DOHH2 (cell line): ENCODE measurements at regions not wholly inside any gene's neighbourhood (a gene's known extent, or its start where the extent isn't known, plus 50 kb on each side); places are given as distances from the start of the nearest gene placed in this dataset.

ENCODE experiments used
- H3F3A ChIP-seq: fragments of 200-600 bp; sonication (generic), shearing (Covaris generic); 2 replicates; pipeline ENCODE4 v1.6.0; 2016; ENCODE audit warnings: antibody characterized with exemption, mild to moderate bottlenecking; ENCODE audit not compliant: control insufficient read depth, insufficient read depth
- H3K27ac ChIP-seq: fragments of 200-600 bp; sonication (generic); 2 replicates; pipeline ENCODE4 v1.5.1; 2014; ENCODE audit warnings: low read depth, mild to moderate bottlenecking, low read length, moderate library complexity
- H3K27me3 ChIP-seq: fragments of 200-600 bp; sonication (generic); 2 replicates; pipeline ENCODE4 v1.6.1; 2014; ENCODE audit warnings: mild to moderate bottlenecking, low read length, mixed read lengths; ENCODE audit not compliant: control insufficient read depth
- H3K36me3 ChIP-seq: fragments of 200-600 bp; sonication (generic); 2 replicates; pipeline ENCODE4 v1.6.1; 2014; ENCODE audit warnings: mild to moderate bottlenecking, low read length, moderate library complexity, mixed read lengths; ENCODE audit not compliant: control insufficient read depth
- H3K4me1 ChIP-seq: fragments of 200-600 bp; sonication (generic); 2 replicates; pipeline ENCODE4 v1.6.1; 2014; ENCODE audit warnings: mild to moderate bottlenecking, low read length, mixed read lengths; ENCODE audit not compliant: control insufficient read depth
- H3K4me2 ChIP-seq: fragments of 200-600 bp; sonication (generic); 2 replicates; pipeline ENCODE4 v1.6.0; 2014; ENCODE audit warnings: mild to moderate bottlenecking, low read length, moderate library complexity
- H3K4me3 ChIP-seq: fragments of 200-600 bp; sonication (generic); 2 replicates; pipeline ENCODE4 v1.5.1; 2014; ENCODE audit warnings: mild to moderate bottlenecking, low read length, mixed read lengths
- H3K79me2 ChIP-seq: fragments of 200-600 bp; sonication (generic); 2 replicates; pipeline ENCODE4 v1.6.1; 2014; ENCODE audit warnings: mild to moderate bottlenecking, low read length, mixed read lengths; ENCODE audit not compliant: control insufficient read depth
- H3K9me2 ChIP-seq: fragments of 200-600 bp; sonication (generic); replicated peaks from 2 replicates; pipeline ENCODE4 v1.6.1; 2014; ENCODE audit warnings: mild to moderate bottlenecking, low read length, mixed read lengths; ENCODE audit not compliant: control insufficient read depth
- H3K9me3 ChIP-seq: fragments of 200-600 bp; sonication (generic); 2 replicates; pipeline ENCODE4 v1.6.1; 2014; ENCODE audit warnings: antibody characterized with exemption, low read length, mixed read lengths; ENCODE audit not compliant: control insufficient read depth, insufficient read depth
- H4K20me1 ChIP-seq: fragments of 200-600 bp; sonication (generic); 2 replicates; pipeline ENCODE4 v1.6.0; 2014; ENCODE audit warnings: low read depth, mild to moderate bottlenecking, antibody characterized with exemption, low read length, moderate library complexity; ENCODE audit not compliant: control insufficient read depth, insufficient read depth
- EZH2phosphoT487 ChIP-seq: fragments of 200-600 bp; sonication (generic); IDR thresholded peaks from 2 replicates; pipeline ENCODE4 v1.6.1; 2017; ENCODE audit warnings: borderline replicate concordance, mild to moderate bottlenecking, antibody characterized with exemption, low read length, moderate library complexity, mixed read lengths
- TF ChIP-seq, protein P1 (sequence below): fragments of 200-600 bp; sonication (generic); IDR thresholded peaks from one replicate; pipeline ENCODE4 v1.5.1; 2014; ENCODE audit warnings: antibody characterized with exemption, mild to moderate bottlenecking, low read depth, low read length; ENCODE audit not compliant: poor library complexity, severe bottlenecking

DNA sequence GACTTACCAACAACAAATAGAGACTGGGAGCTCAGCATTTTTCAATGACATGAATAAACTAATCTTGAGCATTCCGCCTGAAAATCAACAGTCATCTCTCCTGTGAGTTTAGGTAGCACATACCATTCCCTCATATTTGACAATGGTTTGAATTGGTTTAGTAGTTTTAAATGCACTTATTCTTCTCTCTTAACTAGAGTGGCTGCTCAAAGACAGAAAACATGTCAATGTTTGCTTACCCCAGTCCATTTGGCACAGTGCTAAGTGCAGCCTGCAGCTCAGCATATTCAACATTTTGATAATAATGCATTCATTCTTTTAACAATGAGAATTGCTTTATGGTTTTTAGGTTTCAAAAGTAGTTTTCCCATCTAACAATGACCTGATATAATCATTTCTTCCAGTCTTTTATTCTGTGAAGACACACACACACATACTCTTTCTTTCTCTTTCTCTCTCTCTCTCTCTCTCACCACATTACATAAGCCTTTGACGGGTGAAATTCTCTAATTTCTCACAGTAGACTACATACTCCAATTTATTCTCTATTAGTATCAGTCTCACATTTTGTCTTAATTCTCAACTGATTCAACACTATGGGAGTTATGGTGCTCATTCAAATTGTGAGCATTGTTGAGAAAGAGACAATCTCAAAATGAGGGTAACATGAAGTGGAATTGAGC, 432.3 kb downstream of the LRRIQ3 start:
- H3K27me3 ChIP-seq = no peaks in the 10 kb centered on the region
- TF ChIP-seq, protein P1, sequence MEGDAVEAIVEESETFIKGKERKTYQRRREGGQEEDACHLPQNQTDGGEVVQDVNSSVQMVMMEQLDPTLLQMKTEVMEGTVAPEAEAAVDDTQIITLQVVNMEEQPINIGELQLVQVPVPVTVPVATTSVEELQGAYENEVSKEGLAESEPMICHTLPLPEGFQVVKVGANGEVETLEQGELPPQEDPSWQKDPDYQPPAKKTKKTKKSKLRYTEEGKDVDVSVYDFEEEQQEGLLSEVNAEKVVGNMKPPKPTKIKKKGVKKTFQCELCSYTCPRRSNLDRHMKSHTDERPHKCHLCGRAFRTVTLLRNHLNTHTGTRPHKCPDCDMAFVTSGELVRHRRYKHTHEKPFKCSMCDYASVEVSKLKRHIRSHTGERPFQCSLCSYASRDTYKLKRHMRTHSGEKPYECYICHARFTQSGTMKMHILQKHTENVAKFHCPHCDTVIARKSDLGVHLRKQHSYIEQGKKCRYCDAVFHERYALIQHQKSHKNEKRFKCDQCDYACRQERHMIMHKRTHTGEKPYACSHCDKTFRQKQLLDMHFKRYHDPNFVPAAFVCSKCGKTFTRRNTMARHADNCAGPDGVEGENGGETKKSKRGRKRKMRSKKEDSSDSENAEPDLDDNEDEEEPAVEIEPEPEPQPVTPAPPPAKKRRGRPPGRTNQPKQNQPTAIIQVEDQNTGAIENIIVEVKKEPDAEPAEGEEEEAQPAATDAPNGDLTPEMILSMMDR = no peak
- no peak for TF ChIP-seq EZH2phosphoT487
- H3K4me2 ChIP-seq = no peak overlapping the region
- no peaks in the 10 kb centered on the region for H3K9me3 ChIP-seq
- H3K9me2 ChIP-seq = no peaks in the 10 kb centered on the region
- no peaks in the 10 kb centered on the region for H3K36me3 ChIP-seq
- no peaks in the 10 kb centered on the region for H3K79me2 ChIP-seq
- no peak overlapping the region for H3K27ac ChIP-seq
- H3K4me3 ChIP-seq = no peak overlapping the region
- no peaks in the 10 kb centered on the region for H3F3A ChIP-seq
- no peaks in the 10 kb centered on the region for H3K4me1 ChIP-seq
- H4K20me1 ChIP-seq = no peaks in the 10 kb centered on the region

DNA sequence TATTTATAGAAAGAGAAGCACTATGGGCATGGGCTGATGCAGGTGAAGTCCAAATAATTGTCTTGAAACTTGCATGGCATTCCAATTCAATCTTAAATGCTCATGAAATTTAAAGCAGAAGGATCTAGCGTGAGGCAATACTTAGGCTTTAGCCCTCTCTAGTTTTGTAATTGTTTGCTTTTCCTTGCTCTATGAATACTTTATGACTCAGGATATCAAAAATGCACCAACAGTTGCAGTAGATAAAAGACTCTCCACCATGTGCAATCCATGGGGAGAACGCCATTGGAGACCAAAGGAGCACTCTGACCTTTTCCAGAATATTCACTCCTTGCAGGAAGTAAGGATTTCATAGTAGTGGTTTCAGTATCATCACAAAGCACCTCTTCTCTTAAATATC, 436.4 kb downstream of the LRRIQ3 start:
- Histone ChIP-seq H3K9me2 (no peaks in the 10 kb centered on the region), H3K4me1 (no peaks in the 10 kb centered on the region)

DNA sequence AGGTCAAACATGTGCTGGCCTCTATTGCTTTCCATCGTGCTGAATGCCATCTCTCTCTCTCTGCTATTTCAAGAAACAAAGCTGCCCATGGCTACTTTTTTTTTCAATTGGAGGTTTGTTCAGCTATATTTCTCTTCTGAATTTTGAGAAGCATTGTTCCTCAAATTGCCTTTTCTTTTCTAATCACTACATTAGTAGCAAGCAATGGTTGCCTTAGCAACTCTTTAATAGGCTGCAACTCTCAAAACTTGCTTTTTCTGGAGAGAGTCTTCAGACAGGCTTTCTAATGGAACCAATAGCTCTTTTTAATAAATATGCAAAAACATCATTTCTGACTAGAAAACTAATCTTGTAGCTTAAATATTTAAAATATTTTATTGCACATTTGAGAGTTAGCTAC, 439.0 kb downstream of the LRRIQ3 start:
- Histone ChIP-seq H3K9me3 (no peaks in the 10 kb centered on the region), H3K9me2 (no peaks in the 10 kb centered on the region), H3K79me2 (no peaks in the 10 kb centered on the region), H3K27ac (no peak overlapping the region), H3F3A (no peaks in the 10 kb centered on the region), H3K4me2 (no peak overlapping the region), H3K27me3 (no peaks in the 10 kb centered on the region), H4K20me1 (no peaks in the 10 kb centered on the region), H3K4me1 (no peaks in the 10 kb centered on the region), H3K36me3 (no peaks in the 10 kb centered on the region), H3K4me3 (no peak overlapping the region)
- TF ChIP-seq, protein P1 = no peak
- no peak for TF ChIP-seq EZH2phosphoT487

More for the DNA sequence above, 436.4 kb downstream of the LRRIQ3 start:
- Histone ChIP-seq H3K9me3 (no peaks in the 10 kb centered on the region), H3K36me3 (no peaks in the 10 kb centered on the region), H3K27ac (no peak overlapping the region), H3K4me2 (no peak overlapping the region), H3K27me3 (no peaks in the 10 kb centered on the region), H3K4me3 (no peak overlapping the region), H4K20me1 (no peaks in the 10 kb centered on the region), H3F3A (no peaks in the 10 kb centered on the region), H3K79me2 (no peaks in the 10 kb centered on the region)
- TF ChIP-seq, protein P1 = no peak
- TF ChIP-seq EZH2phosphoT487 = no peak

DNA sequence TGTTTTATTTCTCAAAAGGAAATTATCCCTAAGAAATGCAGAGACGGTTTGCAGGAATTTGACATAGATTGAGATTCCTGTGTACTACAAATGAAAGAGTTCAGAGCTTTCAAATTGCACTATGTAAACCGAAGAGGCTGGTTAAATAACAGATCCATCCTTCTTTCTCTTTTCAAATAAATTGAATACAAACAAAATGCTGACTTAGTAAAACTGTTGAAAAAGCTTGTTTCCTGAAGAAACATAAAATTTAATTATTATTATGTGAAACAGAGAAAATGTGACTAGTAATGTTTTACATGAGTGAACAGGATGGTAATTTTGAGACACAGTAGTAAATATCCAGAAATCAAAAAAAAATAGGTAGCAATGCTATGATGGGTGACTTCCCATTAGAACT, 441.2 kb downstream of the LRRIQ3 start:
- Histone ChIP-seq H3K9me3 (no peaks in the 10 kb centered on the region), H3K9me2 (no peaks in the 10 kb centered on the region), H3F3A (no peaks in the 10 kb centered on the region), H3K27ac (no peak overlapping the region), H3K36me3 (no peaks in the 10 kb centered on the region), H3K4me1 (no peaks in the 10 kb centered on the region), H3K79me2 (no peaks in the 10 kb centered on the region), H3K4me3 (no peak overlapping the region), H3K4me2 (no peak overlapping the region), H3K27me3 (no peaks in the 10 kb centered on the region), H4K20me1 (no peaks in the 10 kb centered on the region)
- TF ChIP-seq, protein P1 = no peak
- no peak for TF ChIP-seq EZH2phosphoT487
